SK-N-MC (cell line): ENCODE measurements at regions not wholly inside any gene's neighbourhood (a gene's known extent, or its start where the extent isn't known, plus 50 kb on each side); places are given as distances from the start of the nearest gene placed in this dataset.

Experiments
- DNase-seq: peaks from one replicate; pipeline ENCODE4 v3.0.0-alpha.2; 2011; ENCODE audit warnings: low read depth, low spot score
- H3K27ac ChIP-seq: fragments of 200-600 bp; sonication (generic); 2 replicates; pipeline ENCODE4 v1.5.1; 2016; ENCODE audit warnings: mixed run types
- H3K36me3 ChIP-seq: fragments of 200-600 bp; sonication (generic); 2 replicates; pipeline ENCODE4 v1.6.1; 2017; ENCODE audit warnings: antibody characterized with exemption, low read length, mixed read lengths; ENCODE audit not compliant: insufficient read depth
- H3K4me3 ChIP-seq: fragments of 200-600 bp; sonication (generic); 2 replicates; pipeline ENCODE4 v1.5.1; 2016
- H3K9ac ChIP-seq: fragments of 200-600 bp; sonication (generic); 2 replicates; pipeline ENCODE4 v1.8.0; 2017; ENCODE audit warnings: mixed run types, mixed read lengths; ENCODE audit not compliant: insufficient read length
- H3K9me3 ChIP-seq: fragments of 200-600 bp; sonication (generic); 2 replicates; pipeline ENCODE4 v1.6.1; 2017; ENCODE audit warnings: low read depth, mild to moderate bottlenecking, antibody characterized with exemption, low read length, moderate library complexity, mixed read lengths
- EZH2 ChIP-seq: fragments of 200-600 bp; sonication (generic); IDR thresholded peaks from one replicate; pipeline ENCODE4 v1.6.1; 2017; ENCODE audit warnings: antibody characterized with exemption
- FOXP2 ChIP-seq: optimal IDR thresholded peaks from 2 replicates; pipeline ENCODE3; 2011; ENCODE audit warnings: mild to moderate bottlenecking, moderate library complexity; ENCODE audit not compliant: insufficient read depth; ENCODE audit errors: extremely low read length, control extremely low read depth
- POLR2AphosphoS5 ChIP-seq: IDR thresholded peaks from 2 replicates; pipeline ENCODE4 v1.6.1; 2012; ENCODE audit warnings: mild to moderate bottlenecking, low read depth, low read length, borderline replicate concordance

DNA sequence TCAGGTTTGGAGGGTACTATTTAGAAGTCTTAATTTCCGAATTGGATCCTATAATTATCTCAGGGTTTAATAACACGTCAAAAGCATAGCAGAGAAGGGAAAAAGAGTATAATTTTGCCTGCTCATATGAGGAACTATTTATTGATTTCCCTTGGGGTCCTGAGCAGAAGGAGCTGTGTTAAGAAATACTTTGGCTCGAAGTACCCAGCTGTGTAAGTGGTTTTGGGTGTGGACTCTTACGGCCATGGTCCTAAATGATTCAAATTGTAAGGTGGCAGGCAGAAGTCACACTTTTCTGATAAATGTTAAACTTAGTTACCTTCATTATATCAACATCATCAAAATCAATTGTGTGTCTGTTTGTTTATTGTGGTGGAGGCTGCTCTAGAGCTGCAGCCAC lies 190.4 kb downstream of the MTRR start:
- no peak overlapping the region for H3K9ac ChIP-seq
- TF ChIP-seq EZH2, result no peak
- no peak for TF ChIP-seq FOXP2
- TF ChIP-seq POLR2AphosphoS5, result no peak
- no peak overlapping the region for H3K4me3 ChIP-seq
- no peak overlapping the region for H3K27ac ChIP-seq
- H3K36me3 ChIP-seq, result no peaks in the 10 kb centered on the region
- no peaks in the 10 kb centered on the region for H3K9me3 ChIP-seq
- DNase-seq, result no peak

DNA sequence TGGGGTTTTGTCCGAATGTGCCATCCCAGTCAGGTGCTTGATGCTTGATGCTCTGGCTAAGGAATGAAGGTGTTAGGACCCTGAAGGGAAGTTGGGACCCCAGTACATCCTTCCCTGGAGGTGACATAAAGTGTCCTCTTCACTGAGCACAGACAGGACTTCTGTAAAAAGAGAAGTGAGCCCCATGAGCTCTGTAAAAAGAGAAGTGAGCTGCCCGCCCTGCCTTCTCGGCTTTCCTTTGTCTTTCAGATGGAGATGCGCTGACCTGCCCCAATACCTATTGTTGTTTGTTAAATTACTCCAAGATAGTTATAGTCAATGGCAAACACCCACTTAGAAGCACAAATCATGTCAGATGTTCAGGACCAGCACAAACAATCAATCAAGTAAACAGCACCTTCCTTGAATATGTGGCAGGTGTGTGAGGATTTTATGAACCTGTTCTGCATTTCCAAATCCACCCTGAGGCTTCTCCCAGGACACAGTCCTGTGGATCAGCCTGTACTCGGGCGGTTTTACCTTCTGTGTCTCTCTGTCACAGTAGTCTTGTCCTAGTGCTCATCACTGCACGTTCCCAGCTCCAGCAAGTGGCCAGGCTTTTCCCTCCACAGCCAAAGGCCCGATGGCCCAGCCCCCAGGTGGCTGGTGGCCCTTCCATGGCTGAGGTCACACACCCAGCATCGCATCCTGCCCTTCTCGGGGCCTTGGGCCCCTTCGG lies 191.4 kb downstream of the MTRR start:
- Histone ChIP-seq H3K36me3 (no peaks in the 10 kb centered on the region), H3K27ac (no peak overlapping the region), H3K9ac (no peak overlapping the region), H3K9me3 (no peaks in the 10 kb centered on the region), H3K4me3 (no peak overlapping the region)
- no peak for DNase-seq
- TF ChIP-seq POLR2AphosphoS5, result no peak
- TF ChIP-seq FOXP2, result no peak

DNA sequence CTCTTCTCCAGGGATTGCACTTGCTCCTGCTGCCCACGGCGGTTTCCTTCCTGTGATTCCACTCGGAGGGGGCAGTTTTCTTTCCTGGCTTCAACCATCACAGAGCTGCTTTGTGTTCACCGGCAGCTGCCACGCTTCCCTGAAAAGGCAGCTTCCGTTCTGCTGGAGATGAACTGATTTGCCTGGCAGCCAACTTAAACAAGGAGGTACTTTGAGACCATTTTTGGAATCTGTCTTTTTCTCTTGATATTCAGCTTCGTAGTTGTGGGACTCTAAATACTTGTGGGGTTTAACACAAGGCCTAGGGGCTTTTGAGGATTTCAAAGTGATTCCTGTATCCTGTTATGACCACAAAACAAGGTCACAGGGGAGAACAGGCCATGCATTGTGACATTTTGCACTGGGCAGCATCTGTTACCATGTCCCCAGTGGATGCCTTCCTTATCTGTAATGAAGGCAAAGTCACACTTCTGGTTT lies 192.0 kb downstream of the MTRR start:
- H3K4me3 ChIP-seq, result no peak overlapping the region
- H3K9ac ChIP-seq, result no peak overlapping the region
- H3K9me3 ChIP-seq, result no peaks in the 10 kb centered on the region
- no peak for DNase-seq
- H3K27ac ChIP-seq, result no peak overlapping the region
- TF ChIP-seq FOXP2 (no peak), EZH2 (no peak)
- H3K36me3 ChIP-seq, result no peaks in the 10 kb centered on the region

DNA sequence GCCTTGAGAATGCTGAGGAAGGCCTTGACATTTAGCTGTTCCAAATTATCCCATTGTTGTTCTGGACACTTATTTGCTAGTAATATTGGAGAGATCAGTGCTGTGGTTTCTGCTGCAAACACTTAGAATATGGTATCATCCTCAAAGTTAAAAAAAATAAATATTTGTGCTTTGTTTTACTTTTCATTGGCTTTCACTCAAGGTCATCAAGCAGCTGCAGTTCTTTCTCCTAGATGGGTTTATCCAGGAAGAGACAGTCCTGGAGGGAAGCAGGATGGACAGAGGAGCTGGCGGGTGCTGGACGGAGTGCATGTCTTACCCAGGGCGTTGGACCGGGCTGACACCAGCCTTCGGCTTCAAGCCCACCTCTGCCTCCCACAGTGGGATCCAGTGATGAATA lies 193.6 kb downstream of the MTRR start:
- no peak overlapping the region for H3K27ac ChIP-seq
- no peak overlapping the region for H3K4me3 ChIP-seq

DNA sequence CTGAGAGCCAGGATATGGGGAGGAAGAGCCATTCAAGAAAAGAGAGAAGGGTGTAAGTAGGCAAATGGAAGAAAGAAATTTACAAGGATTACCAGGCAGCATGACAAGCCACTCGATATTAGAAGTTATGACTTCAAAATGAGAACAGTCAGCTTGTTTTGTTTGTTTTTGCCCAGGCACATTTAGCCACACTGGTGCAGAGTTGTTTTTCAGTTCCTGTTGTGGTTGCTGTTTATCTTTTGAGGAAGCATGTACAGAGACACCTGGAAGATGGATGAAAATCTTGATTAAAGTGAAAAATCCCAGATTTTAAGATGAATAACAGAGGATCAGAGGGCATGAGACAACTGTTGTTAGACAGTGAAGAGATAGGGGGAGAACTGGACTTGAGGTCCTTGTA lies 199.1 kb downstream of the MTRR start:
- H3K27ac ChIP-seq, result no peak overlapping the region
- no peaks in the 10 kb centered on the region for H3K36me3 ChIP-seq
- H3K4me3 ChIP-seq, result no peak overlapping the region
- TF ChIP-seq FOXP2 (no peak), EZH2 (no peak), POLR2AphosphoS5 (no peak)
- DNase-seq, result no peak
- no peak overlapping the region for H3K9ac ChIP-seq
- no peaks in the 10 kb centered on the region for H3K9me3 ChIP-seq

More for the DNA sequence above, 193.6 kb downstream of the MTRR start:
- Histone ChIP-seq H3K9me3 (no peaks in the 10 kb centered on the region), H3K36me3 (no peaks in the 10 kb centered on the region), H3K9ac (no peak overlapping the region)
- TF ChIP-seq FOXP2 (no peak), EZH2 (no peak), POLR2AphosphoS5 (no peak)
- DNase-seq, result no peak

DNA sequence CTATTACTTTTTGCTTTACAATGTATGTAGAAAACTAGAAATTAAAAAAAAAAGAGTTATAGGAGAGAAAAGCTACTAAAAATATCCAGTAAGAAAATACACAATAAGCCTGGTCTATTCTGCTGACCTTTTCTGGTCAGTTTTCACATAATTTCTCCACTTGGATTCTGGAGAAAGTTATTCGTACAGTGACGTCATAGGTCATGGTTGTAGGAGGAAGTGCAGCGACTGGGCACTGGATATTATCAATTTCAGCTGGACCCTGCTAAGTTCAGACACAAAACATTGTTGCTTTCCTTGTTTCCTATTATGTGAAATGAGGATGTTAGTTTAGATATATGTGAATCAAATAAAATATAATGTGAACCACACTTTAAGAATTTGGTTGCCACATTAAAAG lies 201.2 kb downstream of the MTRR start:
- no peak for TF ChIP-seq EZH2
- TF ChIP-seq FOXP2, result no peak
- TF ChIP-seq POLR2AphosphoS5, result no peak
- Histone ChIP-seq H3K4me3 (no peak overlapping the region), H3K36me3 (no peaks in the 10 kb centered on the region), H3K9me3 (no peaks in the 10 kb centered on the region), H3K9ac (no peak overlapping the region), H3K27ac (no peak overlapping the region)
- DNase-seq, result no peak

DNA sequence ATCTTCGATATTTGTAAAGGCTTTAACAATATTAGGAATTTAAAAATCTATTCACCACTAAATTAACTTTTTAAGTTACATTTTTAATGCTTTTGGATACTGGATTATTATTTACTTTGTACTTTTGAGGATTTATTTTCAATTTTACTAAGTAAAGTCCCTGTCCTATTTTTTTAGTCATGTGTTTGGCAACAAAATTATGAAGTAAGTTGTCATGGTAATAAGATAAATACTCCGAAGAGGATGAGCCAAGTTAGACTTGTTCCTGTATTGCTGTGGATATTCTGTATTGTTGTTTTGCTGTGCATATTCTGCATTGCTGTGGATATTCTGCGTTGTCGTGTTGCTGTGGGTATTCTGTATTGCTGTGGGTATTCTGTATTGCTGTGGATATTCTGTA lies 210.1 kb downstream of the MTRR start:
- no peak overlapping the region for H3K4me3 ChIP-seq
- TF ChIP-seq EZH2, result no peak
- TF ChIP-seq FOXP2, result no peak
- TF ChIP-seq POLR2AphosphoS5, result no peak
- no peaks in the 10 kb centered on the region for H3K9me3 ChIP-seq
- no peak overlapping the region for H3K27ac ChIP-seq
- H3K9ac ChIP-seq, result no peak overlapping the region
- DNase-seq, result no peak
- H3K36me3 ChIP-seq, result no peaks in the 10 kb centered on the region

DNA sequence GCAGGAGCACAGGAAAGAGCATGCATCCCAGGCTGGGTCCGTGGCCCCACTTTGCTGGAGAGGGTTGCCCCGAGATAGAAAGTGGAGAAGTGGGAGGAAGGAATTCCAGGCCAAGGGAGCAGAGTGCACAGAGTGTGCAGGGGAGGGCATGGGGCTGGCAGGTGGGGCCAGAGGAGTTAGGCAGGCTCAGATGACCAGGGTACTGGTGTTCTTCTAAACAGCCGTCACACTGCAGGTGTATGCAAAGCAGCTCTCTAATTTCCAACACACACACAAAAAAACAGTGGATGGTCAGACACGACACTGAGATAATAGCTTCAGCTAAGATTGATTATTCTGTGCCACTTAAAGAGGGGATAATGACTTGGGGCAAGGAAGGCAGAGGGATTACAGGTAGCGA lies 212.2 kb downstream of the MTRR start:
- DNase-seq, result no peak
- Histone ChIP-seq H3K36me3 (no peaks in the 10 kb centered on the region), H3K9ac (no peak overlapping the region), H3K27ac (no peak overlapping the region), H3K9me3 (no peaks in the 10 kb centered on the region), H3K4me3 (no peak overlapping the region)
- TF ChIP-seq FOXP2 (no peak), EZH2 (no peak), POLR2AphosphoS5 (no peak)

DNA sequence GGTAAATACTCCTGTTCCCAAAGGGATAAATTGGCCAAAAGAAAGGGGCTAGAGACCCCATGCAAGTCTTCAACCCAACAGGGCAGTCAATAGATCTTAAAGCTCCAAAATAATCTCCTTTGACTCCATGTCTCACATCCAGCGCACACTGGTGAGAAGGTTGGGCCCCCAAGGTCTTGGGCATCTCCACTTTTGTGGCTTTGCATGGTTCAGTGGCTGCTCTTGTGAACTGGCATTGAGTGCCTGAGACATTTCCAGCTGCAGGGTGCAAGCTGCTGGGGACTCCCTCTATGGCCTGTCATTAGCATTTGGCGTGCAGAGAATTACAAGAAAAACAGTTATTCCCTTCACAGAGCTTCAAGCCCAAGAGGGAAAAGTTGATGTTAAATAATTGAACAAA lies 224.7 kb downstream of the MTRR start:
- no peak overlapping the region for H3K9ac ChIP-seq
- no peak overlapping the region for H3K27ac ChIP-seq
- no peak overlapping the region for H3K4me3 ChIP-seq
- no peak for TF ChIP-seq FOXP2
- TF ChIP-seq EZH2, result no peak
- TF ChIP-seq POLR2AphosphoS5, result no peak
- no peaks in the 10 kb centered on the region for H3K9me3 ChIP-seq
- H3K36me3 ChIP-seq, result no peaks in the 10 kb centered on the region
- DNase-seq, result no peak
